Stimulated activated CD8-positive, alpha-beta memory T cell treated with anti-CD3 and anti-CD28 coated beads, Interleukin-7, amount 100 ng/mL, for 4 hours (primary cell): ENCODE measurements at regions not wholly inside any gene's neighbourhood (a gene's known extent, or its start where the extent isn't known, plus 50 kb on each side); places are given as distances from the start of the nearest gene placed in this dataset.
"Not testable (repeated sequence)": the region's sequence is repeated elsewhere in the genome, so short reads cannot be mapped to it uniquely, and the experiment has no call there.

Experiments
- DNase-seq, 2 donors: peaks; one replicate each; pipeline ENCODE4 v3.0.0-alpha.2; 2020; ENCODE audit warnings: low read depth in 2 of 2

GRCh38 chr13:99778500-99778899 lies 193.1 kb downstream of the ZIC5 start:
- no peak for DNase-seq

GRCh38 chr13:99777873-99778272 lies 193.7 kb downstream of the ZIC5 start:
- DNase-seq = no peak

GRCh38 chr13:99774644-99775043 lies 196.9 kb downstream of the ZIC5 start:
- no peak for DNase-seq

DNA sequence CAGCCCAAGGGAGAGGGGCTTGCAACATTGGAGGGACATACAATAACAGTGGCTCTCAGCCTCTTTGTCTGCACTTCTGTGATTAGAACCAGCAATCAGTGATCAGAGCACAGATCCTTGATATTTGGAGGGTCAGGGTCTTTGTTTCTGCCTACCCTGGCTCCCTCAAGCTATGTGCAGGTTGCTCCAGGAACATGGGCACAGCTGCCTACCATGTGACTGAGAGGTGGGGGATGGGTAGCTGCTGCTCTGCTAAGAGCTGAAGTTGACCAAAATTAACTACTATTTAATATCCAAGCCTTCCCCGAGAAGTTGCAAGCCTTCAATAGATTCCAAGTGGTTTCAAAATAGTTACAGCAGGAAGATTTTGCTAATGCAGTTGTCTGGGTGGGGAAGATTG lies 202.6 kb downstream of the ZIC5 start:
- no peak for DNase-seq

DNA sequence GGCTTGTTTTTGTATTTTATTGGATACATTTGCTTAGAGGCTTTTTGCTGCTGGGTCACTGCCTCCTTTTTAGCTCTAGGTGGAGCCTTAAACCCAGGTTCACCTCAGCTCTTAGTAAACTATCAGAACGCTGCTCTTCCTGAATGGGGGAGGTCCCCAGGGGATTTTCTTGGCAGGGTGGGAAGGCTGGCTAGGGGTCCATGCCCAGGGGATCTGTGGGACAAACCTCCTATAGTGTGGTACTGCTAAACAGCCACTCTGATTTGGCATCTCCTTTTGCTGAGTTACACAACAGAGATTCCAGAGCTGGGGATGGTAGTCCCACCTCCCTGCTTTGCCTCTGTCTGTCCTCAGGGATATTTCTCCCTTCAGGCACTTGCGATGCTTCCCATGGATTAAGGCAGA lies 204.9 kb downstream of the ZIC5 start:
- no peak for DNase-seq

- no peak for DNase-seq
Measured at GRCh38 chr13:99765869-99766268, 205.7 kb downstream of the ZIC5 start.

DNA sequence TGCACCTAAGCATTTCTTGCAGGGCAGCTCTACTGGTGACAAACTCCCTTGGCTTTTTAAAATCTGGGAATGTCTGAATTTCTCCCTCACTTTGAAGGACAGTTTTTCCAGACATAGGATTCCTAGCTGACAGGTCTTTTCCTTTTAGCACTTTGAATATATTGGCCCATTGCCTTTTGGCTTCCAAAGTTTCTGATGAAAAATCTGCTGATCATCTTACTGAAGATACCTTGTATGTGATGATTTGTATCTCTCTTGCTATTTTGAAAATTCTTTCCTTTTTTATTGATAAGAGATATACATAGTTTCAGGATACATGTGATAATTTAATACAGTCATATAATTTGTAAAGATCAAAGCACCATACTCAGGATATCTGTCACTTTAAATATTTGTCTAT lies 211.1 kb downstream of the ZIC5 start:
- no peak for DNase-seq

DNA sequence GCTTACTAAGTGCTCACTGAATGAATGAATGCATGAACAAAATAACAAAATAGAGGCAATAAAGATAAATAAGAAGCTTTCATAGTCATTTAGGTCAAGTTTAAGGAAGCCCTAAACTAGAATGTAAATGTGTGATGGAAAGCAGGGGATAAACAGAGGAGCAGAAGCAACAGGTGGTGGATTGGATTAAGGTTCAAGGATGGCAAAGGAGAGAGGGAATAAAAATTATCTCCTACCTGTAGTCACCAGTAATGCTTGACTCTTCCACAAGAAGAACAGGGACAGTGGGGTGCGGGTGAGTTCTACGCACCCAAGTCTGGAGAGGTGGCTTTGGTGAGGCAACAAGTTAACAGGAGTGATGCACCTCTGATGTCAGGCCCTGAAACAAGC lies 212.4 kb downstream of the ZIC5 start:
- no peak for DNase-seq

DNA sequence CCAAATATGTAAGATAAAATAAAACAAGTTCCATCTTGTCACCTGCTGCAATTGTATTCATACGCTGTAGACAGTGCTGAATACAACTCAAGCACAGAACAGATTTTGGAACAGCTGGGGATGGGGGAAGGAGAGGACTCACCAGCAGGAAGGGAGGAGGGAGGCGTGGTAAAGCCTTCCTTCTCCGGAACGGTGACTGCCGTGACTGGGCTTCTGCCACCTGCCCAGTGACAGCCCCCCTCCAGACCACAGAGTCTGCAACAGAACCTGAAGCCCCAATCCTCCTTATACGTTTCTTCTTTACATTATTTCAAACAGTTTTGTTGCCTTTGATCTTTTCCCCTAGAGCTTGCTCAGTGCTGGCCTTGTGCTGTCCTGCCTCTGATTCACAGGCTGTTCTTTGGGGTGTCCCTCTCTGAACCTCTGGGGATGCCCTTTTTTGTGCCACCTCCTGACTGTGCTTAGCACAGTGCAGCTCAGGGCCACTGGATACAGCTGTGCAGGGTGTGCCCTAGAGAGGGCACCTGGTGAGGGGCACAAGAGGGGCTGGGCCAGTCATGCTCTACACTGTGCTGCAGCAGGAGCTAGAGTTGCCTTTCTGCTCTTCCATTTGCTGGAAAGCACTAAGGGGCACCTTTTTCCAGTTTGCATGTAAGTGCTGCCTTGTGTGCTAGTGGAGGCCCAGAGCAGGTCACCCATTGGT lies 213.0 kb downstream of the ZIC5 start:
- DNase-seq = no peak

- no peak for DNase-seq
Measured at GRCh38 chr13:99757756-99758459, 213.7 kb downstream of the ZIC5 start.

GRCh38 chr13:99756281-99756680 lies 215.3 kb downstream of the ZIC5 start:
- no peak for DNase-seq

- DNase-seq = not testable (repeated sequence)
Measured at GRCh38 chr13:99754750-99755149, 216.8 kb downstream of the ZIC5 start.

GRCh38 chr13:99752373-99752772 lies 219.2 kb downstream of the ZIC5 start:
- DNase-seq = no peak

DNA sequence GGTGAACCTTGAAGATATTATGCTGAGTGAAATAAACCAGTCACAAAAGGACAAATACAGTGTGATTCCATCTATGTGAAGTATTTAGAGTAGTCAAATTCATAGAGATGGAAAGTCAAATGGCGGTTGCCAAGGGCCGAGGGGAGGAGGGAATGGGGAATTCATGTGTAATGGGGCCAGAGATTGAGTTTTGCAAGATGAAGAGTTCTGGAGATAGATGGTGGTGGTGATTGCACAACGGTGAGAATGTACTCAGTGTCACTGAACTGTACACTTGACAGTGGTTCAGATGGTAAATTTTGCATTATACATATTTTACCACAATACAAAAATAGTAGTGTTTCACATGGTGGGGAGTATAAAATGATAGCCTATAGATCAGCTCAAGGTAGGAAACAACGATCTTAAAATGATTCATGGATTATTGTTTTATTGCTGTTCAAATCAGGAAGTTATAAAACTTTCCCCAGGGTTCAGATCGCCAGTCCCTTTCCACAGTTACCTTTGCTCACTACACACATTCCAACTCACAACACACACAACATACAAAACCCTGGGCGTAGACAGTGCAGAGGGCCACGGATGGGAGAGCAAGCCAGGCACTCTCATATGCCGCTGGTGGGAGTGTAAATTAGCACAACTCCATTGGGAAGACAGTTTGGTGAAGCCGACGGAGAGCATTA lies 219.9 kb downstream of the ZIC5 start:
- DNase-seq = no peak

DNA sequence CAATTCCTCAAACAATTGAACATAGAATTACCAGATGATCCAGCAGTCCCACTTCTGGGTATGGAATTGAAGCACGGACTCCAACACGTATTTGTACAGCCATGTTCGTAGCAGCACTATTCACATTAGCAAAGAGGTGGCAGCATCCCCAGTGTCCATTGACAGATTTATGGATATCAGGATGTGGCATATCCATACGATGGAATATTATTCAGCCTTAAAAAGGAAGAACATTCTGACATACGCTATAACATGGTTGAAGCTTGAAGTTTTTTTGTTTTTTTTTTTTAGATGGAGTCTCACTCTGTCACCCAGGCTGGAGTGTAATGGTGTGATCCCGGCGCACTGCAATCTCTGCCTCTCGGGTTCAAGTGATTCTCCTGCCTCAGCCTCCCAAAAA lies 220.6 kb downstream of the ZIC5 start:
- no peak for DNase-seq

- DNase-seq = no peak
Measured at GRCh38 chr13:99749271-99750019, 222.1 kb downstream of the ZIC5 start.

DNA sequence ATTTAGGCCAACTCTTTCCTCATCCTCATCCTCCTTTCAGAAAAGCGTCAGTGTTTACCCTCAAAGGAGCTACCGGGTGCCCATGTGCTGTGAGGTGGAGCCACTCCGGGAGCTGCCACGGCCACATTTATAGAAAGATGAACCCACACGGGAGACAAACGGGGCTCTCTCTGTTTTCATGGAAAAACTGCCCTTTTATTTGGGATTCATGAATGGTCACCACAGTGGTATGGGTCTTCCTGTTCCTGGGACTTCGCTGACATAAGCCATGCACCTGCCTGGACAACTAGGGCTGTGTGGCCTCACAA lies 224.2 kb downstream of the ZIC5 start:
- DNase-seq = no peak

GRCh38 chr13:99746637-99747402 lies 224.7 kb downstream of the ZIC5 start:
- DNase-seq = no peak

DNA sequence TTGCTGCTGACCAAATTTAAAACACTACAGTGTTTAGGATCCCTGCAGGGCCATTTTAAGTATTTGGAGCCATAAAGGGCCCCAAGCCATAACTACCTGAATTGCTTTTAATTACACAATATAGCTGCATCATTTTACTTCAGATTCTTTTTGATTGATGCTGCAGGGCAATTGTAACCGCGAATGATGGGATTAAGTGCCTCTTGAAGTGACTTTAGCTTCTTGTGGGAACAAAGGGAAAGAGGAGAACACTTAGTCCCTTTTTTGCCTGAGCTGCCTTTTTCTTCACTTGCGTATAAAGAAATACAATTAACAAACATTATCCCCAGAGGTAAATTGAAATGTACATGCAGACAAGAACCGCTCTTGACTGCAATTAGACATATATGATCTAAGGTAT lies 228.5 kb downstream of the ZIC5 start:
- no peak for DNase-seq

DNA sequence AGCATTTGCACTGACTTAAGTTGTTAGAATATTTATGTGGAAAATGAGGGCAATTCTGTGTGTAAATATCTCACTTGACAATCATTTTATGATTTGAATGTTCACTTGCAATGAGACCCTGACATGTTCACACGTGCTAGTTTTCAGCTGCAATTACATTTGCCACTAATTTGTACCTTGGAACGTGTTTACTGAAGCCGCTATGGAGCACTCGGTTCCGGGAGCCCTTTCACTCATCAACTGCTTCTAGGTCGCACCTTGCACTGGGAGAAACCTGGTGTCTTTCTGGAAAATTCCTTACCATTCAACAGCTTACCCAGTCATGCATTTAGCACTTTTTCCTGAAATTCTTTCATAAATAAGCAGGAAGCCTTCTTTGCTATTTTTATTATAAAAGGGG lies 229.6 kb downstream of the ZIC5 start:
- no peak for DNase-seq

- no peak for DNase-seq
Measured at GRCh38 chr13:99740251-99740979, 231.2 kb downstream of the ZIC5 start.
